ENCODE measurements at regions not wholly inside any gene's neighbourhood (a gene's known extent, or its start where the extent isn't known, plus 50 kb on each side); places are given as distances from the start of the nearest gene placed in this dataset.

DNA sequence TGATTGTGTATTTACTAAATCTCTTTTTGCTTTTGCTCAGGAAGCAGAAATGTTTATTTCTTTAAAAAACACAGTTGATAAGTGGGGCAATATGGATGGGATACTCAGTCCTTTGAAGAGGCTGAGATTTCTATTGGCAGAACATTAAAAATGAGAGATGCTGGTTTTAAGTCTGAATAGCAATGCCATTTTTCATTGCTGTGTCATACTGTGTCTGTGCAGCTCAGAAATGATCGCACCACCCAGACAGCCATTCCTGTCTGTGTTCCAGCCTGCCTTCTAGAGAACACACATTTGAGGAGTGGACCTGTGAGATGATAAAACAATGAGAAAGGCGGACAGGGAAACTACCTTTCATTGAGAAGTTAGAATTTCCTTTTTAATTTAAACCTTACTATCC lies 231.2 kb upstream of the USP24 start:
- H3K27ac ChIP-seq (ENCODE audit: control insufficient read depth, insufficient read depth), result no peak overlapping the region
- WGBS (ENCODE audit: insufficient coverage, insufficient replicate concordance, low lambda C conversion rate, missing lambda C conversion rate), result 26% methylated on average over 2 of the region's 2 CpGs
- intact Hi-C loops (cut with micrococcal nuclease; ENCODE audit: unreplicated experiment), result no loop called here
- H3K27me3 ChIP-seq (replicated peaks in 1 of 2; ENCODE audit: control insufficient read depth in 2 of 2, insufficient read depth in 2 of 2, low read length in 1 of 2), result no peaks in the 10 kb centered on the region
- DNase-seq (ENCODE audit: low read depth, low spot score) (no peak), ATAC-seq (no peak), FAIRE-seq (no peak)
- in situ Hi-C loops (cut with MboI), result no loop called here
- CTCF ChIA-PET, result interaction anchor here (1.2 kb wide), 1 partner anchor 17 kb away, joined by 3 read pairs; no protein-coding TSS in a partner anchor
- SMC1A ChIA-PET (ENCODE audit: uncharacterized antibody, unreplicated experiment), result no interaction called here
- POLR2A ChIA-PET, result no interaction called here
- BruUV-seq (replicated peaks), result no TSS peak
- H2AFZ ChIP-seq (ENCODE audit: control insufficient read depth, low read depth, low read length), result no peak overlapping the region
- H3K9me3 ChIP-seq (replicated peaks; ENCODE audit: control insufficient read depth, insufficient read depth, low read length), result no peaks in the 10 kb centered on the region
- no peaks in the 10 kb centered on the region for H4K20me1 ChIP-seq (ENCODE audit: control insufficient read depth, insufficient read depth)
- no peak overlapping the region for H3K4me3 ChIP-seq
- H3K79me2 ChIP-seq (ENCODE audit: control insufficient read depth, insufficient read depth, low read length), result no peaks in the 10 kb centered on the region
- RAD21 ChIA-PET (ENCODE audit: unreplicated experiment), result interaction anchor here (0.7 kb wide), 1 partner anchor 10 kb away, joined by 3 read pairs; no protein-coding TSS in a partner anchor
- no peak overlapping the region for H3K9ac ChIP-seq (ENCODE audit: control insufficient read depth, insufficient read depth, low read length)
- H3K36me3 ChIP-seq (ENCODE audit: control insufficient read depth in 2 of 2, insufficient read depth in 2 of 2, low read length in 1 of 2), result no peaks in the 10 kb centered on the region
- TF ChIP-seq BHLHE40 (IDR thresholded peaks at IDR 0.05; ENCODE audit: borderline replicate concordance in 1 of 2, low read depth in 2 of 2, low read length in 1 of 2) (no peak), KDM1A (IDR thresholded peaks at IDR 0.05; ENCODE audit: borderline replicate concordance) (no peak), RELA (IDR thresholded peaks at IDR 0.05; ENCODE audit: borderline replicate concordance, partially characterized antibody) (no peak), SUZ12 (IDR thresholded peaks at IDR 0.05; ENCODE audit: unreplicated experiment) (no peak), SMARCA5 (IDR thresholded peaks at IDR 0.05) (no peak), MXI1 (IDR thresholded peaks at IDR 0.05; ENCODE audit: low read depth, low read length) (no peak), TCF7 (IDR thresholded peaks at IDR 0.05; ENCODE audit: borderline replicate concordance) (no peak), ZNF274 (IDR thresholded peaks at IDR 0.05; ENCODE audit: insufficient read depth, insufficient read length) (no peak), ZNF217 (IDR thresholded peaks at IDR 0.05) (no peak), HDGF (IDR thresholded peaks at IDR 0.05) (no peak), POLR2A (IDR thresholded peaks at IDR 0.05; ENCODE audit: low read depth, low read length) (no peak)
- TF ChIP-seq, protein P1, sequence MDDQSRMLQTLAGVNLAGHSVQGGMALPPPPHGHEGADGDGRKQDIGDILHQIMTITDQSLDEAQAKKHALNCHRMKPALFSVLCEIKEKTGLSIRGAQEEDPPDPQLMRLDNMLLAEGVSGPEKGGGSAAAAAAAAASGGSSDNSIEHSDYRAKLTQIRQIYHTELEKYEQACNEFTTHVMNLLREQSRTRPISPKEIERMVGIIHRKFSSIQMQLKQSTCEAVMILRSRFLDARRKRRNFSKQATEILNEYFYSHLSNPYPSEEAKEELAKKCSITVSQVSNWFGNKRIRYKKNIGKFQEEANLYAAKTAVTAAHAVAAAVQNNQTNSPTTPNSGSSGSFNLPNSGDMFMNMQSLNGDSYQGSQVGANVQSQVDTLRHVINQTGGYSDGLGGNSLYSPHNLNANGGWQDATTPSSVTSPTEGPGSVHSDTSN (IDR thresholded peaks at IDR 0.05; ENCODE audit: insufficient replicate concordance, low read depth, low read length), result no peak
- H3K4me2 ChIP-seq (ENCODE audit: control insufficient read depth, insufficient read depth), result no peak overlapping the region
- H3K4me1 ChIP-seq (ENCODE audit: control insufficient read depth, insufficient read depth, low read length), result no peaks in the 10 kb centered on the region
